CD4-positive, alpha-beta T cell (primary cell): ENCODE measurements at regions not wholly inside any gene's neighbourhood (a gene's known extent, or its start where the extent isn't known, plus 50 kb on each side); places are given as distances from the start of the nearest gene placed in this dataset.

Source experiments
- ATAC-seq: fragments of 200-7000 bp; cut with Tn5 transposase; one replicate; pipeline ENCODE4 v1.10.0; 2022; ENCODE audit warnings: mild to moderate bottlenecking; ENCODE audit not compliant: poor library complexity
- CTCF ChIA-PET: fragments of 350-600 bp; sonication (Branson Sonifier 250); formaldehyde crosslinking; loops from one replicate; lab custom pipeline; 2021; ENCODE audit warnings: antibody characterized with exemption, inconsistent platforms; lab: Charles Lee
- POLR2A ChIA-PET: fragments of 350-600 bp; sonication (Branson Sonifier 250); formaldehyde crosslinking; loops from one replicate; lab custom pipeline; 2021; ENCODE audit warnings: antibody characterized with exemption, inconsistent platforms; lab: Charles Lee
- DNase-seq, 14 experiments: peaks; one replicate each; pipeline ENCODE4 v3.0.0-alpha.2; 2013 to 2020; ENCODE audit warnings: mixed read lengths in 2 of 14
- H3K27ac ChIP-seq, 2 donors: one replicate each; pipeline versions ENCODE4 v1.5.1 to v1.7.0; 2013; ENCODE audit warnings: low read length in 2 of 2, low read depth in 1 of 2, mild to moderate bottlenecking in 1 of 2
- H3K27me3 ChIP-seq, 2 experiments: 1 replicate in 1 of 2; 2 replicates in 1 of 2; pipeline versions ENCODE4 v1.6.1 to v1.7.0; 2013; ENCODE audit warnings: low read length in 2 of 2, control low read depth in 1 of 2, mild to moderate bottlenecking in 1 of 2, moderate library complexity in 1 of 2; ENCODE audit not compliant: insufficient read depth in 2 of 2, control insufficient read depth in 1 of 2
- H3K36me3 ChIP-seq: one replicate; pipeline ENCODE4 v1.6.1; 2013; ENCODE audit warnings: low read length, control low read depth; ENCODE audit not compliant: insufficient read depth
- H3K4me1 ChIP-seq: one replicate; pipeline ENCODE4 v1.6.1; 2013; ENCODE audit warnings: low read length, control low read depth; ENCODE audit not compliant: insufficient read depth
- H3K4me3 ChIP-seq: one replicate; pipeline ENCODE4 v1.5.1; 2013; ENCODE audit warnings: mild to moderate bottlenecking, low read length, moderate library complexity
- H3K9me3 ChIP-seq, 2 experiments: 1 replicate in 1 of 2; 2 replicates in 1 of 2; pipeline versions ENCODE4 v1.6.1 to v1.7.0; 2013; ENCODE audit warnings: low read length in 2 of 2, mild to moderate bottlenecking in 2 of 2, control low read depth in 1 of 2, moderate library complexity in 1 of 2; ENCODE audit not compliant: control insufficient read depth in 1 of 2, insufficient read depth in 1 of 2
- H3K27ac Mint-ChIP-seq: one replicate; pipeline ENCODE4 v1.8.0; 2020; ENCODE audit warnings: mixed read lengths
- H3K27me3 Mint-ChIP-seq: one replicate; pipeline ENCODE4 v1.8.0; 2021; ENCODE audit warnings: mixed read lengths
- H3K36me3 Mint-ChIP-seq: one replicate; pipeline ENCODE4 v1.8.0; 2021; ENCODE audit warnings: low read depth, mixed read lengths
- H3K4me1 Mint-ChIP-seq: one replicate; pipeline ENCODE4 v1.8.0; 2021; ENCODE audit warnings: low read depth, mixed read lengths
- H3K4me3 Mint-ChIP-seq: one replicate; pipeline ENCODE4 v1.8.0; 2020; ENCODE audit warnings: mild to moderate bottlenecking, mixed read lengths
- H3K9me3 Mint-ChIP-seq: one replicate; pipeline ENCODE4 v1.8.0; 2020; ENCODE audit warnings: mixed read lengths
- intact Hi-C, 2 experiments: fragments of 100-400 bp; cut with DNase I in 1 of 2; cut with micrococcal nuclease in 1 of 2; formaldehyde crosslinking; loops; one replicate each; pipeline versions ENCODE4 v1.15.1 to v1.9.0; 2023 to 2025; cut with DNase I, micrococcal nuclease
- TF ChIP-seq, protein P1 (sequence below): fragments of 200-600 bp; IDR thresholded peaks from one replicate; pipeline ENCODE4 v1.8.0; 2022; ENCODE audit warnings: antibody characterized with exemption, mild to moderate bottlenecking

DNA sequence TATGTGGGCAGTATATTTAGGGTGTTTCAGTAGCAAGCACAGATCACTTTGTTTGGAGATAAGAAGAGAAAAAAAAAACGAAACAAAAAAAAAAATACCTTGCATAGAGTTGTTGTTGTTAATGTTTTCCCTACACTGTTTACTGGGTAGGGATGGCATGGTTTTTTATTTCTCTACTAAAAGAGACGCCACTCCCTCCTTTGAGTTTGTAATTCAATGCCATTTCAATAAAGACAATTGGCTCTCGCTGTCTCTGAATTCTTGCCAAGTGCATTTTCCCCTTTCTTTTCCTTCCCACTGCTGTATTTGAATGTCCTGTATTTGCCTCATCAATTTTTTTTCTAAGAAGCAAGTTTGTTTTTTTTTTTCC is 213.9 kb upstream of the UBASH3B start:
- POLR2A ChIA-PET, result no interaction called here
- H3K36me3 Mint-ChIP-seq, result no peaks in the 10 kb centered on the region
- H3K4me3 Mint-ChIP-seq, result no peak overlapping the region
- H3K4me1 ChIP-seq, result no peaks in the 10 kb centered on the region
- CTCF ChIA-PET, result no interaction called here
- peaks cover 10% of the 10 kb centered on the region for H3K4me1 Mint-ChIP-seq
- no peak for DNase-seq
- H3K27me3 Mint-ChIP-seq, result peaks cover 17% of the 10 kb centered on the region
- H3K27me3 ChIP-seq, result peaks cover 13 to 25% of the 10 kb centered on the region in 2 experiments
- H3K27ac Mint-ChIP-seq, result no peak overlapping the region
- H3K27ac ChIP-seq, result no peak overlapping the region
- H3K9me3 Mint-ChIP-seq, result no peaks in the 10 kb centered on the region
- peaks cover 0 to 4% of the 10 kb centered on the region in 2 experiments for H3K9me3 ChIP-seq
- no peak overlapping the region for H3K4me3 ChIP-seq
- no peak for ATAC-seq
- intact Hi-C loops, result no loop called here
- TF ChIP-seq, protein P1, sequence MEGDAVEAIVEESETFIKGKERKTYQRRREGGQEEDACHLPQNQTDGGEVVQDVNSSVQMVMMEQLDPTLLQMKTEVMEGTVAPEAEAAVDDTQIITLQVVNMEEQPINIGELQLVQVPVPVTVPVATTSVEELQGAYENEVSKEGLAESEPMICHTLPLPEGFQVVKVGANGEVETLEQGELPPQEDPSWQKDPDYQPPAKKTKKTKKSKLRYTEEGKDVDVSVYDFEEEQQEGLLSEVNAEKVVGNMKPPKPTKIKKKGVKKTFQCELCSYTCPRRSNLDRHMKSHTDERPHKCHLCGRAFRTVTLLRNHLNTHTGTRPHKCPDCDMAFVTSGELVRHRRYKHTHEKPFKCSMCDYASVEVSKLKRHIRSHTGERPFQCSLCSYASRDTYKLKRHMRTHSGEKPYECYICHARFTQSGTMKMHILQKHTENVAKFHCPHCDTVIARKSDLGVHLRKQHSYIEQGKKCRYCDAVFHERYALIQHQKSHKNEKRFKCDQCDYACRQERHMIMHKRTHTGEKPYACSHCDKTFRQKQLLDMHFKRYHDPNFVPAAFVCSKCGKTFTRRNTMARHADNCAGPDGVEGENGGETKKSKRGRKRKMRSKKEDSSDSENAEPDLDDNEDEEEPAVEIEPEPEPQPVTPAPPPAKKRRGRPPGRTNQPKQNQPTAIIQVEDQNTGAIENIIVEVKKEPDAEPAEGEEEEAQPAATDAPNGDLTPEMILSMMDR, result no peak
- no peaks in the 10 kb centered on the region for H3K36me3 ChIP-seq

DNA sequence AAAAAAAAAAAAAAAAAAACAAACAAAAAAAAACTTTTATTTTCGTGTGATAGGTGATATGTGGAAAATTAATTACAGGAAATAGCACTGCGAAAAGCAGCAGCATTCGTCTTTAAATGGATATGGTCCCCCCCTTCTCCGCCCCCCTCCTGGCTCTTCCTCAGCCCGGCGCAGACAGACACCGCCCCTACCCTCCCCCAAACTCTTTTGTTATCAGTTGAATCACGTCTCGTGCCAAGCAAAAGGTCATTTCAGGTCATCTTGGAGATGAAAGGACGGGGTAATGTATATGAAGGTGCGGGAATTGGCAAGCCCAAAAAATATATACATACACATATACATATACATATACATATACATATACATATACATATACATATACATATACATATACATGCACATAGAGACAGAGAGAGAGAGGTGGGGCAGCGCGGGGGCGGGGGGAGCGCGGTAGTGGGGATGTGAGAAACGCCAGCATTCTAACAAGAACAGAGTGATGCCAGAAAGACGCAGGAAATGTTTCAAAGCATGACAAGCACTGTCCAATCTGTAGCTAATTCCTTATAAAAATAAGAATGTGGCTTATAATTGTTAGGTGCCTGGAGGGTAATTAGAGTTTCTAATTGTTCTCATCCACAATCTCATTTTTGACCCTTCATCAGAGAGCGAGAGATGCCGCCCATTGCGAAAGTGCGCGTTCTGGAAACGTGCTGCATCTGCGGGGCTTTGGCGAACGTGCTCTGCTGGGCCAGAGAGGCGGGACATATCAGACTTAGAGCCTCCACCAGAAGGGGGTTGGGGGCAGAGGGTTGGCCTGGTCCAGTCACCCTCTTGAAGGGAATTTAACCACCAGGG is 214.5 kb upstream of the UBASH3B start:
- no peak overlapping the region for H3K27ac Mint-ChIP-seq
- H3K4me1 Mint-ChIP-seq, result peaks cover 10% of the 10 kb centered on the region
- intact Hi-C loops, result no loop called here
- H3K27ac ChIP-seq, result no peak overlapping the region
- H3K4me1 ChIP-seq, result no peaks in the 10 kb centered on the region
- H3K27me3 Mint-ChIP-seq, result peaks cover 15% of the 10 kb centered on the region
- TF ChIP-seq, protein P1, result no peak
- ChIA-PET CTCF (no interaction called here), POLR2A (no interaction called here)
- H3K36me3 ChIP-seq, result no peaks in the 10 kb centered on the region
- no peaks in the 10 kb centered on the region for H3K9me3 Mint-ChIP-seq
- H3K27me3 ChIP-seq, result peaks cover 13 to 25% of the 10 kb centered on the region in 2 experiments
- H3K9me3 ChIP-seq, result peaks cover 0 to 4% of the 10 kb centered on the region in 2 experiments
- H3K36me3 Mint-ChIP-seq, result no peaks in the 10 kb centered on the region
- no peak overlapping the region for H3K4me3 ChIP-seq
- DNase-seq, result no peak
- no peak for ATAC-seq
- H3K4me3 Mint-ChIP-seq, result no peak overlapping the region

DNA sequence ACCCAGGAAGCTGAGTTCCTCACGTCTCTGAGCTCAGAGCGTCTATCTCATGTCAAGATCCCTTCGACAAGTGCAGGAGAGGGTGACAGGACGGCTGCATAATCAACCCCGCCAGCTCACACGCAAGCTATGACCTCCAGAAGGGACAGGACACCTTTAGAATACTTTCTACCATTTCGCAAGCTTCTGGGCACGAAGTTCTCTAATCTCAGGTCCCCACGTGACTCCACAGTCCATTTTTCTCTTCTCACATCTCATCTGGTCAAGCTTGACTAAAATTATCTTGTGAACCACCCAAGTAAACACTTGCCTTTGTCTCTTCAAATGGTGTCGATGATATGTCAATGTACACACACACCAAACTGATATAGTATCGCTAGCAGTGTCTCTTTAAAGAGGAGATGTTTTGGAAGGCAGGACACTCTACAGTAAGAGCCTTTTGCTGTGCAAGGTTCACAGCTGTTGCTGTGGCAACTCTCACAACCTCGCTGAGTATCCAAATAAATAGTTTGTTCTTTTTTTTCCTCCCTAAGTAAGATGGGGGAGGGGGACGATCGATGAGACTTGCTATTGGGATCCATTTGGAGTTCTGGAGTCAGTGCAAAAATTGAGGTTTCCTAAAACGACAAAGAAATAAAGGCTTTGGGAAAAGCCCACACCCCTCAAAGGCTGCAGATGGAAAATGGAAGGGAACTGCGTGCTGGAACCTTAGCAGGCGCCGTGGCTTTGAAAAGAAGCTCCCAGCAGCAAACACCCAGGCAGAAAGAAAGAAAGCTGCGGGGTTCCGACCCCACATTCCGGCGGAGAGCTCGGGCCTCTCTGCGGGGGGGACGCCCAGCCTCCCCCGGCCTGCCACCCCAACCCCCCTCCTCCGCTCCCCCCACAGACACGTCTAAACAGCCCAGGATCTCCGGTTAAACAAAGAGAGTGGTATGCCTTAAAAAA is 215.4 kb upstream of the UBASH3B start:
- Histone ChIP-seq H3K27me3 (peaks cover 13 to 25% of the 10 kb centered on the region in 2 experiments), H3K4me3 (no peak overlapping the region), H3K27ac (no peak overlapping the region), H3K36me3 (no peaks in the 10 kb centered on the region), H3K9me3 (peaks cover 0 to 4% of the 10 kb centered on the region in 2 experiments), H3K4me1 (no peaks in the 10 kb centered on the region)
- Mint-ChIP-seq H3K9me3 (no peaks in the 10 kb centered on the region), H3K36me3 (no peaks in the 10 kb centered on the region), H3K4me3 (no peak overlapping the region), H3K4me1 (peaks cover 10% of the 10 kb centered on the region), H3K27ac (no peak overlapping the region), H3K27me3 (peaks cover 16% of the 10 kb centered on the region)
- ChIA-PET POLR2A (no interaction called here), CTCF (no interaction called here)
- DNase-seq (no peak), ATAC-seq (no peak)
- intact Hi-C loops, result no loop called here
- TF ChIP-seq, protein P1, result no peak
